ENCODE measurements at regions not wholly inside any gene's neighbourhood (a gene's known extent, or its start where the extent isn't known, plus 50 kb on each side); places are given as distances from the start of the nearest gene placed in this dataset.

- no peak overlapping the region for H3K4me3 ChIP-seq (ENCODE audit: low read depth, low read length)
- no peak for TF ChIP-seq CTCF (conservative IDR thresholded peaks at IDR 0.05; ENCODE audit: low read depth, low read length)
- no peak for DNase-seq (ENCODE audit: low read depth)
Measured at GRCh38 chr1:5304702-5305101, 650.3 kb downstream of the AJAP1 start.

- no peak overlapping the region for H3K4me3 ChIP-seq (ENCODE audit: low read depth, low read length)
- no peak for TF ChIP-seq CTCF (conservative IDR thresholded peaks at IDR 0.05; ENCODE audit: low read depth, low read length)
- DNase-seq (ENCODE audit: low read depth): no peak
Measured at GRCh38 chr1:5298376-5298775, 644.0 kb downstream of the AJAP1 start.

- H3K4me3 ChIP-seq (ENCODE audit: low read depth, low read length): no peak overlapping the region
- DNase-seq (ENCODE audit: low read depth): no peak
- TF ChIP-seq CTCF (conservative IDR thresholded peaks at IDR 0.05; ENCODE audit: low read depth, low read length): no peak
Measured at GRCh38 chr1:5297886-5298239, 643.5 kb downstream of the AJAP1 start.

GRCh38 chr1:5297180-5297885 is 642.9 kb downstream of the AJAP1 start:
- DNase-seq (ENCODE audit: low read depth): no peak
- H3K4me3 ChIP-seq (ENCODE audit: low read depth, low read length): no peak overlapping the region
- no peak for TF ChIP-seq CTCF (conservative IDR thresholded peaks at IDR 0.05; ENCODE audit: low read depth, low read length)

- no peak overlapping the region for H3K4me3 ChIP-seq (ENCODE audit: low read depth, low read length)
Measured at GRCh38 chr1:5296557-5297179, 642.3 kb downstream of the AJAP1 start.

GRCh38 chr1:5296095-5296494 is 641.7 kb downstream of the AJAP1 start:
- DNase-seq (ENCODE audit: low read depth): no peak
- no peak overlapping the region for H3K4me3 ChIP-seq (ENCODE audit: low read depth, low read length)
- TF ChIP-seq CTCF (conservative IDR thresholded peaks at IDR 0.05; ENCODE audit: low read depth, low read length): no peak

More at GRCh38 chr1:5296557-5297179, 642.3 kb downstream of the AJAP1 start:
- no peak for TF ChIP-seq CTCF (conservative IDR thresholded peaks at IDR 0.05; ENCODE audit: low read depth, low read length)
- DNase-seq (ENCODE audit: low read depth): no peak

GRCh38 chr1:5291889-5292288 is 637.5 kb downstream of the AJAP1 start:
- H3K4me3 ChIP-seq (ENCODE audit: low read depth, low read length): no peak overlapping the region
- DNase-seq (ENCODE audit: low read depth): no peak
- no peak for TF ChIP-seq CTCF (conservative IDR thresholded peaks at IDR 0.05; ENCODE audit: low read depth, low read length)

Data from epithelial cell of proximal tubule (primary cell).